H1 (cell line): ENCODE measurements at regions not wholly inside any gene's neighbourhood (a gene's known extent, or its start where the extent isn't known, plus 50 kb on each side); places are given as distances from the start of the nearest gene placed in this dataset.
A peak's percentile ranks its signal among the peaks of the same experiment; 100 is the strongest.

Experiments used
- CTCF ChIA-PET: fragments of 300-600 bp; sonication (Branson Sonifier 250); formaldehyde crosslinking; loops from one replicate; lab custom pipeline; 2021; ENCODE audit not compliant: partially characterized antibody; lab: Charles Lee
- POLR2A ChIA-PET: fragments of 300-600 bp; sonication (Branson Sonifier 250); formaldehyde crosslinking; loops from one replicate; lab custom pipeline; 2021; ENCODE audit warnings: inconsistent platforms; ENCODE audit not compliant: partially characterized antibody; lab: Charles Lee
- DNase-seq, 2 experiments: peaks; one replicate each; pipeline versions ENCODE4 v3.0.0 to v3.0.0-alpha.2; 2010 to 2022; ENCODE audit warnings: low spot score in 2 of 2, low read depth in 1 of 2, mixed read lengths in 1 of 2
- FAIRE-seq: peaks from 2 replicates; lab custom pipeline; 2011; peaks lifted over from hg19 to GRCh38; lab: Jason Lieb, UNC
- H2AFZ ChIP-seq: 2 replicates; pipeline ENCODE4 v1.8.1; 2012; ENCODE audit warnings: low read length, inconsistent platforms
- H2AK5ac ChIP-seq: 2 replicates; pipeline ENCODE4 v1.6.1; 2013; ENCODE audit warnings: low read depth, low read length
- H2BK120ac ChIP-seq: replicated peaks from 2 replicates; pipeline ENCODE3; 2013; ENCODE audit warnings: low read depth, low read length, inconsistent platforms
- H2BK12ac ChIP-seq: 2 replicates; pipeline ENCODE4 v1.6.1; 2013; ENCODE audit warnings: low read depth, low read length
- H2BK15ac ChIP-seq: 2 replicates; pipeline ENCODE4 v1.6.1; 2013; ENCODE audit warnings: low read length
- H2BK20ac ChIP-seq: 2 replicates; pipeline ENCODE4 v1.6.1; 2013; ENCODE audit warnings: low read length
- H2BK5ac ChIP-seq: 2 replicates; pipeline ENCODE4 v1.6.1; 2013; ENCODE audit warnings: low read depth, low read length
- H3K14ac ChIP-seq: 2 replicates; pipeline ENCODE4 v1.6.1; 2013; ENCODE audit warnings: inconsistent platforms; ENCODE audit not compliant: insufficient read length
- H3K18ac ChIP-seq: 2 replicates; pipeline ENCODE4 v1.6.1; 2013; ENCODE audit warnings: low read length; ENCODE audit errors: extremely low read depth
- H3K23ac ChIP-seq: 2 replicates; pipeline ENCODE4 v1.6.1; 2013; ENCODE audit warnings: inconsistent platforms; ENCODE audit not compliant: insufficient read length
- H3K23me2 ChIP-seq: 2 replicates; pipeline ENCODE4 v1.6.1; 2013; ENCODE audit warnings: low read depth, low read length
- H3K27ac ChIP-seq: 2 replicates; pipeline ENCODE4 v1.6.1; 2011; ENCODE audit warnings: low read depth, low read length, inconsistent platforms
- H3K27me3 ChIP-seq, 4 experiments: replicated peaks in 1 of 4; 1 replicate in 1 of 4; 2 replicates in 3 of 4; pipeline versions ENCODE4 v1.6.1 to v1.8.1; 2011 to 2013; ENCODE audit warnings: low read length in 3 of 4, mild to moderate bottlenecking in 3 of 4, inconsistent platforms in 2 of 4, mixed read lengths in 2 of 4, moderate library complexity in 1 of 4; ENCODE audit not compliant: control insufficient read depth in 3 of 4, insufficient read depth in 3 of 4; ENCODE audit errors: extremely low read depth in 1 of 4
- H3K36me3 ChIP-seq, 4 experiments: 2 replicates each; pipeline versions ENCODE4 v1.6.1 to v1.8.1; 2011 to 2013; ENCODE audit warnings: mild to moderate bottlenecking in 4 of 4, low read length in 3 of 4, moderate library complexity in 2 of 4, control low read depth in 1 of 4, inconsistent platforms in 1 of 4; ENCODE audit not compliant: insufficient read depth in 4 of 4, control insufficient read depth in 2 of 4
- H3K4ac ChIP-seq: replicated peaks from 2 replicates; pipeline ENCODE3; 2013; ENCODE audit warnings: low read length, low read depth, mixed read lengths, inconsistent platforms; ENCODE audit not compliant: insufficient read length
- H3K4me1 ChIP-seq, 4 experiments: replicated peaks in 1 of 4; 1 replicate in 1 of 4; 2 replicates in 3 of 4; pipeline versions ENCODE4 v1.6.1 to v1.8.1; 2011 to 2013; ENCODE audit warnings: low read length in 3 of 4, inconsistent platforms in 2 of 4, mixed read lengths in 1 of 4; ENCODE audit not compliant: insufficient read depth in 4 of 4, control insufficient read depth in 3 of 4
- H3K4me2 ChIP-seq, 2 experiments: 2 replicates each; pipeline versions ENCODE4 v1.6.1 to v1.8.1; 2011 to 2013; ENCODE audit warnings: low read depth in 2 of 2, low read length in 2 of 2, control low read depth in 1 of 2, inconsistent platforms in 1 of 2, mild to moderate bottlenecking in 1 of 2; ENCODE audit not compliant: insufficient read depth in 1 of 2
- H3K4me3 ChIP-seq, 4 experiments: fragments of 200-600, 300-600 bp in 1 of 4; sonication (generic), shearing (Covaris generic), sonication (Bioruptor Twin) in 1 of 4; 2 replicates each; pipeline versions ENCODE4 v1.5.1 to v1.8.1; 2011 to 2016; ENCODE audit warnings: low read length in 4 of 4, low read depth in 3 of 4, control low read depth in 2 of 4, inconsistent platforms in 2 of 4, mild to moderate bottlenecking in 2 of 4, mixed read lengths in 1 of 4, moderate library complexity in 1 of 4; ENCODE audit not compliant: insufficient read depth in 2 of 4; ENCODE audit errors: extremely low read depth in 1 of 4
- H3K56ac ChIP-seq: replicated peaks from 2 replicates; pipeline ENCODE3; 2013; ENCODE audit warnings: low read depth, mild to moderate bottlenecking, mixed read lengths, low read length, inconsistent platforms; ENCODE audit not compliant: insufficient read length
- H3K79me1 ChIP-seq: 2 replicates; pipeline ENCODE4 v1.6.1; 2013; ENCODE audit warnings: low read depth, low read length, control low read depth
- H3K79me2 ChIP-seq, 2 experiments: 2 replicates each; pipeline versions ENCODE4 v1.6.1 to v1.8.1; 2012 to 2013; ENCODE audit warnings: low read length in 2 of 2, mild to moderate bottlenecking in 2 of 2, inconsistent platforms in 1 of 2; ENCODE audit not compliant: insufficient read depth in 2 of 2, control insufficient read depth in 1 of 2
- H3K9ac ChIP-seq, 4 experiments: replicated peaks in 1 of 4; 1 replicate in 1 of 4; 2 replicates in 3 of 4; pipeline versions ENCODE4 v1.6.1 to v1.8.1; 2011 to 2013; ENCODE audit warnings: low read depth in 3 of 4, low read length in 3 of 4, control low read depth in 2 of 4, mild to moderate bottlenecking in 2 of 4, moderate library complexity in 2 of 4, inconsistent platforms in 1 of 4; ENCODE audit errors: extremely low read depth in 1 of 4
- H3K9me3 ChIP-seq, 2 experiments: 2 replicates each; pipeline versions ENCODE4 v1.6.1 to v1.8.1; 2012 to 2013; ENCODE audit warnings: mild to moderate bottlenecking in 2 of 2, moderate library complexity in 2 of 2, control low read depth in 1 of 2, inconsistent platforms in 1 of 2, low read depth in 1 of 2, low read length in 1 of 2, mixed read lengths in 1 of 2; ENCODE audit not compliant: insufficient read depth in 2 of 2
- H4K20me1 ChIP-seq, 2 experiments: replicated peaks in 1 of 2; 2 replicates each; pipeline versions ENCODE3 to v1.8.1; 2011 to 2013; ENCODE audit warnings: inconsistent platforms in 2 of 2, low read length in 2 of 2, mild to moderate bottlenecking in 1 of 2; ENCODE audit not compliant: insufficient read depth in 2 of 2, control insufficient read depth in 1 of 2
- H4K5ac ChIP-seq: 2 replicates; pipeline ENCODE4 v1.6.1; 2013; ENCODE audit warnings: low read length, low read depth, mixed read lengths, inconsistent platforms; ENCODE audit not compliant: insufficient read length
- H4K8ac ChIP-seq: 2 replicates; pipeline ENCODE4 v1.8.0; 2013; ENCODE audit warnings: mild to moderate bottlenecking, moderate library complexity, low read length, inconsistent platforms; ENCODE audit not compliant: insufficient read depth; ENCODE audit errors: extremely low read depth
- H4K91ac ChIP-seq: replicated peaks from 2 replicates; pipeline ENCODE3; 2013; ENCODE audit warnings: low read length, mixed read lengths, inconsistent platforms; ENCODE audit not compliant: insufficient read length
- RAD21 ChIP-seq, 2 experiments: IDR thresholded peaks in 1 of 2; conservative IDR thresholded peaks in 1 of 2; 2 replicates each; pipeline ENCODE4 v1.6.1; 2011; ENCODE audit warnings: low read depth in 2 of 2, low read length in 2 of 2, improper control_type of control experiment in 1 of 2, inconsistent platforms in 1 of 2, mild to moderate bottlenecking in 1 of 2, moderate library complexity in 1 of 2
- SIX5 ChIP-seq: IDR thresholded peaks from 2 replicates; pipeline ENCODE4 v1.6.1; 2011; ENCODE audit warnings: mild to moderate bottlenecking, low read depth, low read length
- TAF7 ChIP-seq: optimal IDR thresholded peaks from 2 replicates; pipeline ENCODE3; 2011; ENCODE audit warnings: low read depth, mild to moderate bottlenecking, inconsistent platforms, low read length, moderate library complexity, borderline replicate concordance
- WGBS, 2 experiments: shearing (Covaris generic) in 1 of 2; methylation state at CpG; one replicate each; pipeline versions ENCODE4 v1.1.6 to v1.1.7; 2013 to 2015; ENCODE audit warnings: low lambda C conversion rate in 2 of 2, mixed read lengths in 2 of 2, inconsistent platforms in 1 of 2, low coverage in 1 of 2, missing lambda C conversion rate in 1 of 2; ENCODE audit not compliant: insufficient replicate concordance in 2 of 2, insufficient coverage in 1 of 2, insufficient read length in 1 of 2; ENCODE audit errors: extremely low coverage in 1 of 2, missing lambda C conversion rate in 1 of 2; 5-methylcytosine and 5-hydroxymethylcytosine counted together
- TF ChIP-seq, protein P1 (sequence below), 3 experiments: IDR thresholded peaks; 1 replicate in 2 of 3; 2 replicates in 1 of 3; pipeline versions ENCODE4 v1.5.1 to v1.6.1; 2011; ENCODE audit warnings: low read length in 3 of 3, mild to moderate bottlenecking in 3 of 3, inconsistent platforms in 2 of 3, low read depth in 1 of 3, moderate library complexity in 1 of 3; ENCODE audit not compliant: insufficient read depth in 1 of 3; ENCODE audit errors: control extremely low read depth in 1 of 3

GRCh38 chr19:33868788-33869412 lies 72.2 kb downstream of the KCTD15 start:
- H3K18ac ChIP-seq = 0 out of 2 replicates have a peak overlapping the region, but pooled peaks have one; percentile 13
- no peak overlapping the region for H2BK5ac ChIP-seq
- H2BK120ac ChIP-seq = no peak overlapping the region
- H2AFZ ChIP-seq = peak overlapping the region; percentile 85
- H2BK15ac ChIP-seq = no peak overlapping the region
- H3K4me1 ChIP-seq = peaks cover 0 to 7% (median 2%) of the 10 kb centered on the region in 4 experiments; a peak in 3 of 7 replicates
- FAIRE-seq (peak; percentile 48), DNase-seq (peak in 1 of 2 experiments; percentile 59)
- H2AK5ac ChIP-seq = no peak overlapping the region
- H3K4ac ChIP-seq = no peak overlapping the region
- H4K8ac ChIP-seq = peak overlapping the region; percentile 43; the same call in 1 of the 2 replicates
- H3K79me1 ChIP-seq = no peaks in the 10 kb centered on the region
- H3K27me3 ChIP-seq = no peaks in the 10 kb centered on the region
- WGBS, 2 experiments = 54% methylated on average over 21 of the region's 21 CpGs; no CpG with 5 or more reads in 1 of the 2 experiments
- no peak overlapping the region for H2BK20ac ChIP-seq
- ChIA-PET CTCF (interaction anchor here (0.7 to 1.1 kb wide), 3 partner anchors 43 to 100 kb away, joined by 3 read pairs; no protein-coding TSS in a partner anchor), POLR2A (interaction anchor here (1.2 to 1.5 kb wide), 2 partner anchors 11 to 48 kb away, joined by 3 to 5 read pairs; no protein-coding TSS in a partner anchor)
- H3K9ac ChIP-seq = no peak overlapping the region; a peak in 1 of 7 replicates
- H4K91ac ChIP-seq = no peak overlapping the region
- H3K4me2 ChIP-seq = peak overlapping the region; percentile 15 to 21; a peak in 1 of 4 replicates
- H3K56ac ChIP-seq = no peak overlapping the region
- H3K14ac ChIP-seq = no peak overlapping the region
- H3K4me3 ChIP-seq = no peak overlapping the region
- H3K23ac ChIP-seq = no peak overlapping the region
- peaks cover 10% of the 10 kb centered on the region; the same call in 1 of the 2 replicates for H3K23me2 ChIP-seq
- TF ChIP-seq SIX5 (no peak), TAF7 (no peak), RAD21 (IDR thresholded peaks at IDR 0.05 in 1 of 2, conservative IDR thresholded peaks at IDR 0.05 in 1 of 2; ENCODE audit: low read depth in 2 of 2, low read length in 2 of 2) (peak; percentile 12 to 14; a peak in 1 of 4 replicates)
- TF ChIP-seq, protein P1, sequence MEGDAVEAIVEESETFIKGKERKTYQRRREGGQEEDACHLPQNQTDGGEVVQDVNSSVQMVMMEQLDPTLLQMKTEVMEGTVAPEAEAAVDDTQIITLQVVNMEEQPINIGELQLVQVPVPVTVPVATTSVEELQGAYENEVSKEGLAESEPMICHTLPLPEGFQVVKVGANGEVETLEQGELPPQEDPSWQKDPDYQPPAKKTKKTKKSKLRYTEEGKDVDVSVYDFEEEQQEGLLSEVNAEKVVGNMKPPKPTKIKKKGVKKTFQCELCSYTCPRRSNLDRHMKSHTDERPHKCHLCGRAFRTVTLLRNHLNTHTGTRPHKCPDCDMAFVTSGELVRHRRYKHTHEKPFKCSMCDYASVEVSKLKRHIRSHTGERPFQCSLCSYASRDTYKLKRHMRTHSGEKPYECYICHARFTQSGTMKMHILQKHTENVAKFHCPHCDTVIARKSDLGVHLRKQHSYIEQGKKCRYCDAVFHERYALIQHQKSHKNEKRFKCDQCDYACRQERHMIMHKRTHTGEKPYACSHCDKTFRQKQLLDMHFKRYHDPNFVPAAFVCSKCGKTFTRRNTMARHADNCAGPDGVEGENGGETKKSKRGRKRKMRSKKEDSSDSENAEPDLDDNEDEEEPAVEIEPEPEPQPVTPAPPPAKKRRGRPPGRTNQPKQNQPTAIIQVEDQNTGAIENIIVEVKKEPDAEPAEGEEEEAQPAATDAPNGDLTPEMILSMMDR (IDR thresholded peaks at IDR 0.05; ENCODE audit: control extremely low read depth in 1 of 3, insufficient read depth in 1 of 3, low read depth in 1 of 3, low read length in 3 of 3) = peak in 1 of 3 experiments; percentile 1; a peak in 1 of 4 replicates
- no peaks in the 10 kb centered on the region for H4K20me1 ChIP-seq
- H4K5ac ChIP-seq = no peak overlapping the region
- H3K27ac ChIP-seq = no peak overlapping the region
- H3K79me2 ChIP-seq = no peaks in the 10 kb centered on the region
- no peaks in the 10 kb centered on the region for H3K9me3 ChIP-seq
- no peak overlapping the region for H2BK12ac ChIP-seq
- H3K36me3 ChIP-seq = no peaks in the 10 kb centered on the region
